NT2/D1 (cell line): ENCODE measurements at regions not wholly inside any gene's neighbourhood (a gene's known extent, or its start where the extent isn't known, plus 50 kb on each side); places are given as distances from the start of the nearest gene placed in this dataset.

Experiments
- SUZ12 ChIP-seq: IDR thresholded peaks from 2 replicates; pipeline ENCODE4 v1.6.1; 2011; ENCODE audit not compliant: insufficient read length, insufficient read depth; ENCODE audit errors: extremely low read depth
- YY1 ChIP-seq: IDR thresholded peaks from 2 replicates; pipeline ENCODE4 v1.6.1; 2011; ENCODE audit not compliant: insufficient read length, insufficient read depth
- ZNF274 ChIP-seq: IDR thresholded peaks from 2 replicates; pipeline ENCODE4 v1.6.1; 2011; ENCODE audit warnings: mild to moderate bottlenecking, low read depth, low read length

DNA sequence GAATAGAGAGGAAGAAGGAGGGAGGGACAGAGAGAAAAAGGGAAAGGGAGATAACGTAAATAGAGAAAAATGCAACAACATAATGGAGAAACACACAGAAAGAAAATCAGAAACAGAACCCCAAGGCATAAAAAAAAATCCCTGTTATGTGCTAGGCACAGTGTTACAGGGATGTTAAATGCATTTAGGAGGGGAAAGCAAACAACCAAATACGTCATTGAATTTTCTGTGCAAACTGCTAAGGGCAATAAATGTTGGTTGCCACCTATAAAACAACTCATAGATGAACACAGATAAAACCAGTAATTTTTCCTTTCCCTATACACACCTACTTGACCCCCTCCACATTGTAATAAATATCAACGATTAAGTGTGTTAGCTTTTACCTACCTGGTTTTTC is 51.3 kb upstream of the ASTN2 start:
- TF ChIP-seq YY1 (no peak), ZNF274 (no peak), SUZ12 (no peak)
